ENCODE measurements at regions not wholly inside any gene's neighbourhood (a gene's known extent, or its start where the extent isn't known, plus 50 kb on each side); places are given as distances from the start of the nearest gene placed in this dataset.

- TF ChIP-seq ZNF274 (IDR thresholded peaks at IDR 0.05; ENCODE audit: low read depth, low read length) (no peak), YY1 (IDR thresholded peaks at IDR 0.05; ENCODE audit: insufficient read depth, insufficient read length) (no peak), SUZ12 (IDR thresholded peaks at IDR 0.05; ENCODE audit: extremely low read depth, insufficient read depth, insufficient read length) (no peak)
These were observed 599.7 kb downstream of the ARAP2 start for GRCh38 chr4:35644591-35644990.

Data from NT2/D1 (cell line).